T-helper 2 cell (primary cell): ENCODE measurements at regions not wholly inside any gene's neighbourhood (a gene's known extent, or its start where the extent isn't known, plus 50 kb on each side); places are given as distances from the start of the nearest gene placed in this dataset.

Experiments used
- DNase-seq, 5 experiments: peaks; one replicate each; pipeline versions ENCODE4 v3.0.0 to v3.0.0-alpha.2; 2012 to 2022

DNA sequence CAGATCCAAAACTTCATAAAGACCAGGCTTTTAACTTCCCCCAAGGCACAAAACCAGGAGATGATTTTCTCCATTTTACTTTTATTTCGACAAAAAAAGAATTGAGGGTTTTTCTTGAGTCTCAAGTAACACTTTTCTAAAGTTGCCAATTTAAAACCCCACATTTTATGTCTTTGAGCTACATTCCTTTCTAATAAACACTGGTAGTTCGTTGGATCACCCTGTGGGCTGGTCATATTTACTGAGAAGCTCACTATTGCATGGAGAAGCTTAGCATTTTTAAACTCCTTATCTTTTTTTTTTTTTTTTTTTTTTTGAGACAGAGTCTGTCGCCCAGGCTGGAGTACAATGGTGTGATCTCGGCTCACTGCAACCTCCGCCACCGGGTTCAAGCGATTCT is 255.1 kb upstream of the TPM1 start:
- DNase-seq: no peak

DNA sequence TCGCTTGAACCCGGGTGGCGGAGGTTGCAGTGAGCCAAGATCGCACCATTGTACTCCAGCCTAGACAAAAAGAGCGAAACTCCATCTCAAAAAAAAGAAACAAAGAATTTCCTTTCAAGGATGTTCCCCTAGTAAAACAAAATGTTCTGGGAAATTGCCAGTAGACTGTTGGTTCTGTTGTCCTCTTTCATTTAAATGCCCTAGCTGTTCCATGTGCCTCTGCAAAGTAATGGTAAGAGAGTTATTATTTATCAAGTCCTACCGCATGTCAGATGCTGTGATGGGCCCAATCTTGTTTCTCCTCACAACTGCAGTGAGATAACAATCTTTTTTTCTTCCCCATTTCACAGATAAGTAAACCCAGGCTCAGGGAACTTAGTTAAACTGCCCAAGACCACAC is 254.3 kb upstream of the TPM1 start:
- no peak for DNase-seq

DNA sequence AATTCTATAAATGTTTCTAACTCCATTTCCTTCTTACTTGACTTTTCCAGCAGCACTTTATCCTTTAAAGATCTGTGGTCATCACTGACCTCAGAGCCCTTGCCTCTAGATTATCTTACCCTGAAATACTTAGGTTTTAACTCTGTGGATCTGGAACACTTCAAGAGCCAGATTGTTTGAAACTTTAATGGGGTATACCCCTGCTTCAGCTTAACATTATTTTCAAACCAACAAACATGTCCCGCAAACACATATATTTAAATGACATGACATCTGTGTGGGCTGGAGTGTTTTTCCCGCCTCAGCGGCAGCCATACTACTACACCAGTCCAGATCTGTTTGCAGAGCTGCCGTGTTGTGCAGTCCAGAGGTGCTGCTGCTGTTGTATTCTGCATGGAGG is 252.0 kb upstream of the TPM1 start:
- DNase-seq: no peak

DNA sequence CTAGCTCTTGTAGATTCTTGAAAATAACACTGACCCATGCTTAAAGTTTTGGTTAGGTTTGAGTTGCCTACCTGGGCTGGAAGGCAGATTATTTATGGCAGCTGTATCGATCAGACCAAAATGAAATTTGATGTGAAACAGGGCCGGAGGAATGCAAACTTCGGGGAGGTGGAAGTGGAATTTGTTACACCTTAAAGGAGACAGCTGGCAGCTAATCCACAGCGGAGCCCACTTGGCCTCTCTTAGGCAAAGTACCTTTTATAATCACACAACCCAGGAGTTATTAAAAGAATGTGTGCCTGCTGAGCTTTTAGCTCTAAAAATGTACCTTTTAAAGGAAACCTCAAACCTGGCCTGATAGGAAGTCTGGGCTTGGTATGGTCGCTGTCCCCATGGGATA is 250.9 kb upstream of the TPM1 start:
- DNase-seq: no peak

DNA sequence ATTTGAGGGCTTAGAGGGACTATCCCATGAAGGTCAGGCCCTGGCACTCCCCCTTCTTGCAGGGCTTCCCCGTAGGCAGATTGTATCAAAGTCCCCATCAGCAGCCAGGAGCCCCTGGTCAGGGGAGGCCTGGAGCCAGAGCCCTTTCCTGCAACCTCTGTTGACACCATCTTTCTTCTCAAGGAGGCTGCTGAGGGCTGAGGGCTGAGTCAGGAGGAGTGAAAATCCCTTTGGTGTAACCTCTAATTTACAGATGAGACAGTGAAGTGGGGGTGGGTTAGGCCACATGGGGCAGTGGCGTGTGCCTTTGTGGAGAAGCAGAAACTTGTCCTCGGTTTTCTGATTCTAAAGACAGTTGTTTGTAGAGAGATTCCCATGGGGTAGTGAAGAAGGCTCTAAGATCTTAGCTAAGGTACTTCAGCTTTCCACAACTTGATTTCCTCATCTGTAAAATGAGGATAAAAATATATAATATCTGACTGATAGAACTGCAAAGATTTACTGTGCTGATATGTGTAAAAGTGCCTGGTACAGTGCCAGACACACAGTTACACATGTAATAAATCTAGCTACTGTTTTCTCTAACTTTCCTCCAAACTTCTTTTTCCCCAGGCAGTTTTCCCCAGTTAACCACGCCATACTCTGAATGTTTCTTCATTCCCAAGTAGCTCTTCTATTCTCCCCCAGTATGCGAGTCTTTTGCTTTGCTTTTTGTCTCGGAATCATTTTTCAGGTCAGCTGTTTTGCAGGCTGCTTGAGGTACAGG is 249.4 kb upstream of the TPM1 start:
- DNase-seq: no peak

DNA sequence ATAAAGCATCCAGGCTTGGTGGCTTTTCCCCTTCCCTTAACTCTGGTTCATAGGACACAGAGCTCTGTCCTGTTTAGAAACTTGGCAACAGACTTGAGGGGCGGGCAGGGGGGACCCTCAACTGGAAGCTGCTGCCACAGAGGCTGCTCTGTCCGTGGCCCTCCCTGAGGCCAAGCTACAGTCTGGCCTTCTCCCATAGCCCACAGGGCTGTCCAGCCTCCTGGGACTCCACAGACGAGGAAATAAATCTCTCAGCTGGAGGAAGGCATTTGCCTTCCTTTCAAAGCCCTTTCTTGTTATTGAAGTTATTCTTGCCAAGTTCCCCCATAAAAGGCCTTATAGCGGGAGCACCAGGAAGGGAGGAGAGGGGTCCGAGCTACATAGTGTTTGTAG is 248.8 kb upstream of the TPM1 start:
- no peak for DNase-seq

DNA sequence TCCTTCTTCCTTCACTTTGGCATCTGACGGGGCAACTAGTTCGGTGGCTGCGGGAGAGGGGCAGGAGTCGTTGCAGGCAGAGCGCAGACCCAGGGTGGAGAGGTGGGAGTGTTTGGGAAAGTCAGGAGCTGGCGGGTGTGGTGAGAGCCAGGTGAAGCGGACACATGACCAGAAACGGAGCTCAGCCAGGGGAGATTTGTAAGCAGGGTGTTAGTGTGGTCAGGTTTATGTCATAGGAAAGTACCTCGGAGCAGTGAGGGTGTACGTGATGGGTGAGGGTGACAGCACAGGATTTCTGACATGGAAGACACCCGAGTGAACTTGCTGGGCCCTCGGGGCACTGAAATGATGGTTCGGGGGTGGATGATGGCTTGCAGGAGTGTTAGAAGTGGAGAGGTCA is 247.4 kb upstream of the TPM1 start:
- no peak for DNase-seq

DNA sequence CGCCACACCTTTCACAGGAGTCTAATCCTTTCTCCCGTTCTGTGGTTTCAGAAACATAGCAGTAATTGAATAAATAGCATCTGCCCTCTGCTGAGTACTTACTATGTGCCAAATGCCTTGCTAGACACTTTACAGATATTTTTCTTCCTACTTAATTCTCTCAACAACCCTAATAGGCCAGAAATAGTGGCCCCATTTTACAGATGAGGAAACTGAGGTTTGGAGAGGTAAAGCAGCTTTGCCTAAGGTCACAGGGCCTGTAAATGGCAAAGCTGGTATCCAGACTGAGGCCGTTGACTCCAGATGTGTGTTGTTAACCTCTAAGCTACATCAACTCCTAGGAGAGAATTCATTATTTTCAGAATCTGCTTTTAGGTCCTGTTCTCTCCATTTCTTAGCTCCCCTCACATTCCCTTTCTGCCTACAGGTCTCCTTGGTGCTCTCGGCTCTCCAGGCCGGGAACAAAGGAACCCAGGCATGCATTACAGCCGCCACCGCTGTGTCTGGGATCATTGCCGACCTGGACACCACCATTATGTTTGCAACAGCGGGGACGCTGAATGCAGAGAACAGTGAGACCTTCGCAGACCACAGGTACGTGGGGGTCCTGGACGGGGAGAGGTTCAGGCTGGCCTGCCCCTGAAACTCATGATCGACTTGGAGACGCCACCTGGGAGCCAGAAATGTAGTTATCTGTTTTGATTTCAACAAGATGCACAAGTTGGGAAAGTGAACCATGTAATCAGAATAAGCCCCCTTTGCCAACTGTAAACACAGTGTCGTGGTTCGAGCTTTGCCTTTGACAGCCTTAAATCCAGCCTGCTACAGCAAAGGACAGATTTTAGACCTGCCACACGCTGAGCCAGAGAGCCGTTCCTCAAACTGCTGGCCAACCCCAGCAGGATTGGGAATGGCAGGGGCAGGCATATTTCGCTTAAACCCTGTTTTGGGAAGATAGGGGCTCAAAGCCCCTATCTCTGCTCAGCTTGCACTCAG is 246.5 kb upstream of the TPM1 start:
- DNase-seq: no peak

DNA sequence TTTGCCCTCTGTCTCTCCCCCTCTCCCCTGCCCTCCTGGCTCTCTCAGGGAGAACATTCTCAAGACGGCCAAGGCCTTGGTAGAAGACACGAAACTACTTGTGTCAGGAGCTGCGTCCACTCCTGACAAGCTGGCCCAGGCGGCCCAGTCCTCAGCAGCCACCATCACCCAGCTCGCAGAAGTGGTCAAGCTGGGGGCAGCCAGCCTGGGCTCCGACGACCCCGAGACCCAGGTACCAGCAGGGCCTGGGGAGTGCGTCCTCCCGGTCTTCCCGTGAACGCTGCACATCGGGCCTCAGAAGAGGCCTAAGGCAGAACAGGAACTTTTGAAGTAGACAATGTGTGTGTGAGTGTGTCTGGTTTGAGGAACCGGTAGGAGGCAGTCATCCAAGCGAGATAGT is 245.4 kb upstream of the TPM1 start:
- DNase-seq: no peak

DNA sequence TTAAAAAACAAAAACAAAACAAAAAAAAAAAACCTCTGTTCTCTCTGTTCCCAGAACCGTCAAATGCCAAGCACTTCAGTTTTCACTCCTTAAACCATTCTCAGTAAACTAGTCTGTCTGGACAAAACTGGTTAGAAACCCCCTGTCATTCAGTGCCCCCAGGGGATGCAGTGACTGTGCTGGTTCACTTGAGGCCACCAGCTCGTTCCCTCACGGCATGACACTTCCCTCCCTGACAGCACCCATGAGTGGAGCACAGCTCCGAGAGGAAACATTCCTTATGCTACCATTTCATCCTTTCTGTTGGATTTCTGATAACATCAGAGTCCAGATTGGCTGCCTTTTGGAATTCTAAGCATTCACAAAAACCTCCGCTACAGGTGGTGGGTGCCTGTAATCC is 244.0 kb upstream of the TPM1 start:
- DNase-seq: no peak

DNA sequence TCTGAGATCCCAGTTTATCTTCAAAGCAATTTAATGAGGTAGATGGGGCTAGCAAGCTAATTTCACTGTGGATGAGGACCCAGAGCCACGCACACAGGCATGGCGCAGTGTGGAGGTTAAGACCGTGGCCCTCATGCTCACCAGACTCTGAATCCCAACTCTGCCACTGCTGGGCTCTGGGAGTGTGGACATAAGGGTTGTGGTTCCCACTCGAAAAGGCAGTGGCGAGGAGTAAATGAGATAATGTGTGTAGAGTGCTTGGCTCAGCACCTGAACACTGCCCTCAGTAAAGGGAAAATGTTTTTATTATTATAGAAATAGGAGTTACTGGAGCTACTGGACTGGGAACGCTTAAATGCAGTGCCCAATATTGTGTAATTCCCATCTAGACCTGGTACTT is 243.5 kb upstream of the TPM1 start:
- DNase-seq: no peak

DNA sequence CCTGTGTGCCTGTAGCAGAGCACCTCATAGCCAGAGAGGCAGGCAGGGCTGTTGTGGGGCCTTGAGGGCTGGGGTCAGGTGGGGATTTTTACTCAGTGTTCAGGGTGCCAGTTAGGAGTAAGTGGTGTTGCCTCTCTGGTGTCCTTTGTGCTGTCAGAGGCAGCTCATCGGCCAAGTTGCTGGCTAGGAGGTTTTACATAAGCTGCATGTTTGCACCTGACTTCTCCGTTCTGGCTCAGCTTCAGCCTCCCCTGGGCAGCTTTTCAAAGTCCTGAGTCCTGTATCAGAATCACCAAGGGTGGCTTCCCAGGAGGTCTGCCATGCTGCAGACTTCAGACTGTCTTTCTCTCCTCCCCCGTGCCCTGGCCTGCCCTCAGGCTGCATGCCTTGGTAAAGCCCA is 242.6 kb upstream of the TPM1 start:
- no peak for DNase-seq

DNA sequence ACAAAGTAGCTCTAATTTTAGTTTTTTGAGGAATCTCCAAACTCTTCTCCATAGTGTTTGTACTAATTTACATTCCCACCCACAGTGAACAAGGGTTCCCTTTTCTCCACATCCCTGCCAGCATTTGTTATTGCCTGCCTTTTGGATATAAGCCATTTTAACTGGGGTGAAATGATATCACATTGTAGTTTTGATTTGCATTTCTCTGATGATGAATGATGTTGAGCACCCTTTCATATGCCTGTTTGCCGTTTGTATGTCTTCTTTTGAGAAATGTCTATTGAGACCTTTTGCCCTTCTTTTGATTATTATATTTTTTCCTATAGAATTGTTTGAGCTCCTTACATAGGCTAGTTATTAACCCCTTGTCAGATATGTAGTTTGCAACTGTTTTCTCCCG is 239.9 kb upstream of the TPM1 start:
- no peak for DNase-seq

DNA sequence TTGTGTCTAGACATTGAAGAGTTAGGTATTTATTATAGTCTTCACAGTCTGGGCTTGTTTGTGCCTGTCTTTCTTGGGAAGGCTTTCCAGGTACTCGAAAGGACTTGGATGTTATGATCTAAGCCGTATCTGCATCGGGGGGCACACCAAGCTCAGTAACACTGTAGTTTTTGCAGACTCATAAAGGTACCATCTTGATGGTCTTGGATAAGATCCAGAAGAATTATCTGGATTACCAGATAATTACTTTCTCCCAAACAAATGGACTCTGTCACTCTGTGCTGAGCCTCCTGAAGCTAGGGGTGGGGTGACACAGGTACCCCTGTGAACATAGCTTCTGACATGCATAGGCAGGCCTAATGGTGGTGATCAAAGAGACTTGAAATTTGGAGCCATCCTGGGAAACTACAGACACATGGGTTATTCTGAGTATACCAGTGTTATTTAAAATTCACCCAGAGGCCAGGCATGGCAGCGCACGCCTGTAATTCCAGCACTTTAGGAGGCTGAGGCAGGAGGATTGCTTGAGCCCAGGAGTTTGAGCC is 238.6 kb upstream of the TPM1 start:
- no peak for DNase-seq

DNA sequence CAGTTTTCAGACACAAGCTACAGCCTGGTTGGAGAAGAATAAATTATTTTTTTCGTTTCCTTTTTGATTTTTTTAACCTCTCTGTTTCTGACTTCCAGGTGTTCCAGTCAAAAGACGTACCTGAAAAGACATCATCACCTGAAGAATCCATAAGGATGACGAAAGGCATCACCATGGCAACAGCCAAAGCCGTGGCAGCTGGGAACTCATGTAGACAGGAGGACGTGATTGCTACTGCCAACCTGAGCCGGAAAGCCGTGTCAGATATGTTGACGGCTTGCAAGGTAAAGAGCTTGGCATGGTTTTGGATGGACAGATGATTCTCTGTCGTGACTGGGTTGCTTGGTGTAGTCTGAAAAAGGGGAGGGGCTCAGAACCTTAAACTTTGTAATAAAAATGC is 237.0 kb upstream of the TPM1 start:
- DNase-seq: no peak

DNA sequence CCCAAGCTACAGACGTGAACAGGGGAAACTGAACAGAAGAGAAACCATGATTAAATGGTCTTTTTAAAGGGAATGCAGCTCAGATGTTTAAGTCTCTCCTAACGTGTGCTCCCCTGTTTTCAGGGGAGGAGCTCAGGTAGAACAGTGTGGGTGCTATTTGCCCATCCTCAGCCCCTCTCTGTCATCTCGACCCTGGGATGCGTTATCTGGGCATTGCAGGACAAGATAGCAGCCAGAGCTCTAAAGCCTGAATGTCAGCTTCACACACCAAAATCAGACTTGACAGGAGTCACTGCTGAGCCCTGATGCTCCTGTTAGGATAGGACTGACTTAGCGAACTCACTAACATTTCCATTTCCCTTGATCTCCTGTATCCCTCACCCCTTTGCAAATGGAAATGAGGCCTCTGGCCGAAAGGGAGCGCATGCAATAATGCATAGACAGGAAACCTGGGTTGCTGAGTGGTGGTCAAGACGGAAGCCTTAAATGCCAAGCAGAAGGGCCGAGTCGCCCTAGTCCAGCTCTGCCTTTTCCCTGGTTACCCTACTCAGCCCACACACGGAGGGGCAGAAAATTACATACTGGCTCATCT is 234.9 kb upstream of the TPM1 start:
- DNase-seq: no peak

DNA sequence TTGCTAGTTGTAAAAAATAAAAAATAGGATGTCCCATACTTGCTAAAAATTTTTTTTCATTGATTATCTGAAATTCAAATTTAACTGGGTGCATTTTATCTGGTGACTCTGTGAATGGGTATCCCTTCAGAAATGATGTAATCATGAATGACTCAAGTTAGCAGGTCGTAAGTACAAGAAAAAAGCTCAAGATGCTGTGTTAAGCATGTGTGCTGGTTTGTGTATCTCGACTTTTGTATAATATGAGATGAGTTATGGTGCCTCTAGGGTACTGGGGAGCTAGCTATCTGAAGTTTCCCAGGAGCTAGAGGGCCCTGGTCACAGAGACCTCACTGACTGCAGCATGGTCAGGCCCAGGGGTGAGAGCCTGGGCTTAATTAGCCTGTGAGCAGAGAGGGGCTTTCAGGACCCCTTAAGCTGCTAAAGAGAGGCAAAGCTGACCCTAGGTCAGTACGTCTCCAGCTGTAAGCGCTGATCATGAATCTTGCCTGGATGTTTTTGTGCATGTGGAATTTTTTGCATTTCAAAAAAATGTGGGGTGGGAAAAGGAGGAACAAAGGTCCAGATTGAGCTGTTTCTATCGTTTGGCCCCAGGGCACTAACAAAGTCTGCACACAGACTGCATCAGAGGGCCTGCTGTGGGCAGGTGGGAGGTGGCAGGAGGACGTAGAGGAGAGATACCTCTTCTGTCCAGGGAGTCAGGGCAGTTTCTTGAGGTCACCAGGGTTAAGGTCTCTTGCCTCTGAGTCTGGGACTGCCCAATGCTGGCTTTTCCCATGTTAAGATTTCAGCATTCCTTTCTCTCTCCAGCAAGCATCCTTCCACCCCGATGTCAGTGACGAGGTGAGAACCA is 233.2 kb upstream of the TPM1 start:
- no peak for DNase-seq

DNA sequence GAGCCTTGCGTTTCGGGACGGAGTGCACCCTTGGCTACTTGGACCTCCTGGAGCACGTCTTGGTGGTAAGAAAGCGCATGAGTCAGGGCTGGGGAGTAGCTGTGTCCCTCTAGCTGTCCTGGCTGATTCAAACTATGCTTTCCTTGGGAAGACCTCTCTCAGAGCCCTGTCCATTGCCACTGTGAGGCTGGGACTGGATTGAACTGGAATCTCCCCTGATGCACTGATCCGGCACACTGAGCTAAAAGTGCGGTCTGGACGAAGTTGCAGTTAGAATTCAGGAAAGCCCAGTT is 232.6 kb upstream of the TPM1 start:
- no peak for DNase-seq

DNA sequence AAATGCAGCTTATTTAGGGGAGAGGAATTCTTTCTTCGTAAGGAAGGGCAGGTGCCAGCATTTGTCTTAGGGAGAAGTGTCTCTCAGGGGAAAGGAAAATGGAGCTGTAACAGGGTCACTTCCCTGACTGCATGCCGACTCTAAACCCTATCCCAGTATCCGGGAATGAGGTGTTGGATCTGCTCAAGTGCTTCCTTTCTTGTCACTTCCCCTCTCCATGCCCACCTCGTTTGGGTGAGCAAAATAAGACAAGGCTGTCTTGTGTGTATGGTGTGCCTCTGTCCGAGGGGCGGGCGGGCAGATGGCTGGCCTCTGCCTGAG is 230.1 kb upstream of the TPM1 start:
- no peak for DNase-seq

DNA sequence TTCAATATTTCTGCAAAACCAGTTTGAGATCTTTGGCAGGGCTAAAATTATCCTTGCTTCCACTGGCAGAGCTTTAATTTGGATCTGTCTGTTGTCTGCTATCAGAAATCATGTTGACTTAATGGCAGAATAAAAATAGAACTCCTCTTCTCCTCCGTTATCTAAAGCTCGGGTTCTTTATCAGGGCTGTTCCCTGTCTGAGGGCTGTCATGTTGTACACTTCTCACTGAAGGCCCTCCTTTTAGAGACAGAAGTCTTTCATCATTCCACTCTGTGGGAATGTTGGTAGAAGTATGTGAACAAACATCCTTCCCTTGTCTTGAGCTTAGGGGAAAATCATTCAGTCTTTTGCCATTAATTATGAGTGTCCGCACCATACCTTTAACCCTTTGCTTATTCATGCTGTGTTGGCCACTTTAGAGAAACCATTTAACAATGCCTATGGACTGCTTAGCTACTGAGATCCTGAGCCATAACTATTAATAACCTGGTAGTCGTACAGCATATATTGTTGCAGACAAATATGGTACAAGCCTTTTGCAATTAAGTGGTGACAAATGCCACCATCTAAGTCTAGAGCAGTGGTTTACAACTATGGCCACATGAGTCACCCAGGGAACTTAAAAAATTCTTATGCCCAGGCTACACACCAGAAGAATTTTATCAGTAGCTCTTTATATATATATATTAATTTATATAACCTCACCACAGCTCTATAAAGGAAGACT is 226.0 kb upstream of the TPM1 start:
- DNase-seq: no peak

DNA sequence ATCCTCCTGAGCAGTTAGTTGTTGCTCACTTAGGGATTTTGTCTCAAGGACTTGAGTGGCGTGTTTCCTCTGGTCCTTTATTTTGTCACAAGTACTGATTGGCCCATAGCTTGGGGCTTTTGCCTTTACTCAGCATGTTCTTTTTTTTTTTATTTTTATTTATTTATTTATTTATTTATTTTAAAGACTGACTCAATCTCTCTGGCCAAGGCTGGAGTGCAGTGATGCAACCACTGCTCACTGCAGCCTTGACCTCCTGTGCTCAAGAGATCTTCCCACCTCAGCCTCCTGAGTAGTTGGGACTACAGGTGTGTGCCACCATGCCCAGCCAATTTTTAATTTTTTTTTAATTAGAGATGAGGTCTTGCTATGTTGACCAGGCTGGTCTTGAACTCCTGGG is 223.9 kb upstream of the TPM1 start:
- no peak for DNase-seq
